Panc1 (cell line): ENCODE measurements at regions not wholly inside any gene's neighbourhood (a gene's known extent, or its start where the extent isn't known, plus 50 kb on each side); places are given as distances from the start of the nearest gene placed in this dataset.

Experiments used
- ATAC-seq: fragments of 200-7000 bp; cut with Tn5 transposase; 2 replicates; pipeline ENCODE4 v1.9.1; 2020; ENCODE audit warnings: mild to moderate bottlenecking, moderate library complexity
- BruUV-seq: library from RNA; stranded (reverse); fragments of 400-500 nt; replicated peaks from 2 replicates; lab custom pipeline; 2021; lab: Mats Ljungman, UMichigan
- CTCF ChIA-PET: fragments of 300-600 bp; sonication (Branson Sonifier 250); formaldehyde crosslinking; loops from one replicate; lab custom pipeline; 2022; ENCODE audit warnings: antibody characterized with exemption; lab: Charles Lee
- POLR2A ChIA-PET: fragments of 300-600 bp; sonication (Branson Sonifier 250); formaldehyde crosslinking; loops from one replicate; lab custom pipeline; 2022; ENCODE audit warnings: antibody characterized with exemption; lab: Charles Lee
- DNase-seq: peaks from one replicate; pipeline ENCODE4 v3.0.0-alpha.2; 2010; ENCODE audit warnings: low read depth, low spot score
- H3K27ac ChIP-seq: 2 replicates; pipeline ENCODE4 v1.5.1; 2011; ENCODE audit warnings: mild to moderate bottlenecking, low read length, inconsistent platforms
- H3K27me3 ChIP-seq: fragments of 200-500 bp; sonication (Bioruptor generic); 2 replicates; pipeline ENCODE4 v1.6.0; 2014; ENCODE audit warnings: low read length, inconsistent platforms; ENCODE audit not compliant: control insufficient read depth, insufficient read depth
- H3K36me3 ChIP-seq: fragments of 200-500 bp; sonication (Bioruptor generic); 2 replicates; pipeline ENCODE4 v1.5.1; 2014; ENCODE audit warnings: inconsistent platforms, mild to moderate bottlenecking, low read length, moderate library complexity; ENCODE audit not compliant: control insufficient read depth, insufficient read depth
- H3K4me1 ChIP-seq: 2 replicates; pipeline ENCODE4 v1.5.1; 2011; ENCODE audit warnings: inconsistent platforms, mild to moderate bottlenecking, low read length, moderate library complexity; ENCODE audit not compliant: control insufficient read depth, insufficient read depth
- H3K4me3 ChIP-seq, 2 experiments: 2 replicates each; pipeline ENCODE4 v1.5.1; 2011 to 2012; ENCODE audit warnings: low read depth in 2 of 2, low read length in 2 of 2, mild to moderate bottlenecking in 2 of 2, inconsistent platforms in 1 of 2, moderate library complexity in 1 of 2
- H3K9me3 ChIP-seq: fragments of 200-500 bp; sonication (Bioruptor generic); 2 replicates; pipeline ENCODE4 v1.5.1; 2014; ENCODE audit warnings: low read depth, mild to moderate bottlenecking, inconsistent platforms, low read length, moderate library complexity; ENCODE audit not compliant: control insufficient read depth, insufficient read depth
- CTCF ChIP-seq: fragments of 450-650 bp; IDR thresholded peaks from 2 replicates; pipeline ENCODE4 v1.5.1; 2017; ENCODE audit warnings: mild to moderate bottlenecking
- POLR2AphosphoS5 ChIP-seq: IDR thresholded peaks from 2 replicates; pipeline ENCODE4 v1.6.1; 2012; ENCODE audit warnings: mild to moderate bottlenecking, low read depth, low read length, moderate library complexity
- REST ChIP-seq, 2 experiments: IDR thresholded peaks; 2 replicates each; pipeline ENCODE4 v1.6.1; 2011 to 2012; ENCODE audit warnings: low read depth in 2 of 2, control low read depth in 1 of 2, low read length in 1 of 2, mild to moderate bottlenecking in 1 of 2, moderate library complexity in 1 of 2; ENCODE audit not compliant: insufficient read depth in 1 of 2
- SIN3A ChIP-seq: IDR thresholded peaks from 2 replicates; pipeline ENCODE4 v1.6.1; 2012; ENCODE audit warnings: low read depth, mild to moderate bottlenecking, low read length, moderate library complexity, borderline replicate concordance; ENCODE audit not compliant: insufficient read depth
- TCF7L2 ChIP-seq: IDR thresholded peaks from 2 replicates; pipeline ENCODE4 v1.6.1; 2011; ENCODE audit warnings: mild to moderate bottlenecking, low read depth, low read length, inconsistent platforms
- in situ Hi-C: cut with HindIII; loops from 2 replicates; pipeline ENCODE4 v1.10.0; 2016; ENCODE audit warnings: low sequenced_read_pairs, low pct_unique_long_range_greater_than_20kb
- intact Hi-C: fragments of 100-400 bp; cut with micrococcal nuclease; formaldehyde crosslinking; loops from one replicate; pipeline ENCODE4 v1.10.0; 2022; ENCODE audit not compliant: unreplicated experiment

- no peak for TF ChIP-seq POLR2AphosphoS5
- no peak for TF ChIP-seq CTCF
- TF ChIP-seq TCF7L2, result no peak
- no peak for TF ChIP-seq REST (IDR thresholded peaks at IDR 0.05; ENCODE audit: insufficient read depth in 1 of 2, low read depth in 2 of 2, low read length in 1 of 2)
- TF ChIP-seq SIN3A, result no peak
- peaks cover 4% of the 10 kb centered on the region; the same call in 1 of the 2 replicates for H3K27me3 ChIP-seq
- H3K36me3 ChIP-seq, result no peaks in the 10 kb centered on the region
- in situ Hi-C loops (no loop called here), intact Hi-C loops (no loop called here)
- H3K9me3 ChIP-seq, result no peaks in the 10 kb centered on the region
- POLR2A ChIA-PET, result no interaction called here
- CTCF ChIA-PET, result no interaction called here
- no peak overlapping the region for H3K4me3 ChIP-seq
- H3K4me1 ChIP-seq, result no peaks in the 10 kb centered on the region
- no peak overlapping the region for H3K27ac ChIP-seq
- BruUV-seq, result no TSS peak
- no peak for DNase-seq
- no peak for ATAC-seq
Observed at GRCh38 chr1:90558754-90559378, 158.2 kb downstream of the BARHL2 start.

- BruUV-seq, result no TSS peak
- no peak for DNase-seq
- peaks cover 4% of the 10 kb centered on the region; the same call in 1 of the 2 replicates for H3K27me3 ChIP-seq
- no peaks in the 10 kb centered on the region for H3K4me1 ChIP-seq
- H3K4me3 ChIP-seq, result no peak overlapping the region
- CTCF ChIA-PET, result no interaction called here
- H3K27ac ChIP-seq, result no peak overlapping the region
- H3K9me3 ChIP-seq, result no peaks in the 10 kb centered on the region
- ATAC-seq, result no peak
- intact Hi-C loops (no loop called here), in situ Hi-C loops (no loop called here)
- TF ChIP-seq POLR2AphosphoS5, result no peak
- no peak for TF ChIP-seq REST (IDR thresholded peaks at IDR 0.05; ENCODE audit: insufficient read depth in 1 of 2, low read depth in 2 of 2, low read length in 1 of 2)
- no peak for TF ChIP-seq CTCF
- no peak for TF ChIP-seq TCF7L2
- TF ChIP-seq SIN3A, result no peak
- H3K36me3 ChIP-seq, result no peaks in the 10 kb centered on the region
- POLR2A ChIA-PET, result no interaction called here
Observed at GRCh38 chr1:90558126-90558525, 159.0 kb downstream of the BARHL2 start.
